Muscle layer of duodenum (tissue), 2 donors: ENCODE measurements at regions not wholly inside any gene's neighbourhood (a gene's known extent, or its start where the extent isn't known, plus 50 kb on each side); places are given as distances from the start of the nearest gene placed in this dataset.

Source experiments
- H3K27ac ChIP-seq: one replicate; pipeline ENCODE4 v1.7.0; 2013; ENCODE audit warnings: mild to moderate bottlenecking, low read length
- H3K27me3 ChIP-seq: one replicate; pipeline ENCODE4 v1.7.0; 2013; ENCODE audit warnings: low read depth, mild to moderate bottlenecking, control low read depth, low read length
- H3K36me3 ChIP-seq, 2 donors: one replicate each; pipeline ENCODE4 v1.7.0; 2013; ENCODE audit warnings: low read length in 2 of 2, control low read depth in 1 of 2, mild to moderate bottlenecking in 1 of 2; ENCODE audit not compliant: insufficient read depth in 2 of 2, control insufficient read depth in 1 of 2
- H3K4me1 ChIP-seq, 2 donors: one replicate each; pipeline ENCODE4 v1.7.0; 2013; ENCODE audit warnings: low read length in 2 of 2, mild to moderate bottlenecking in 2 of 2, control low read depth in 1 of 2, moderate library complexity in 1 of 2; ENCODE audit not compliant: insufficient read depth in 2 of 2, control insufficient read depth in 1 of 2
- H3K4me3 ChIP-seq, 2 donors: one replicate each; pipeline ENCODE4 v1.7.0; 2013; ENCODE audit warnings: low read length in 2 of 2, low read depth in 1 of 2, mild to moderate bottlenecking in 1 of 2
- H3K9me3 ChIP-seq, 2 donors: one replicate each; pipeline ENCODE4 v1.7.0; 2013; ENCODE audit warnings: low read length in 2 of 2, control low read depth in 1 of 2, mild to moderate bottlenecking in 1 of 2; ENCODE audit not compliant: control insufficient read depth in 1 of 2
- donor health status: healthy.

GRCh38 chr20:40607927-40608326, 81.1 kb downstream of the MAFB start:
- no peaks in the 10 kb centered on the region for H3K36me3 ChIP-seq
- no peak overlapping the region for H3K27ac ChIP-seq
- H3K4me3 ChIP-seq: no peak overlapping the region
- H3K4me1 ChIP-seq: no peaks in the 10 kb centered on the region
- H3K9me3 ChIP-seq: no peaks in the 10 kb centered on the region
- H3K27me3 ChIP-seq: no peaks in the 10 kb centered on the region

- no peak overlapping the region for H3K27ac ChIP-seq
- H3K27me3 ChIP-seq: no peaks in the 10 kb centered on the region
- H3K36me3 ChIP-seq: no peaks in the 10 kb centered on the region
- no peaks in the 10 kb centered on the region for H3K9me3 ChIP-seq
- H3K4me3 ChIP-seq: no peak overlapping the region
- no peaks in the 10 kb centered on the region for H3K4me1 ChIP-seq
Observed at GRCh38 chr20:40606660-40607059, 82.4 kb downstream of the MAFB start.

GRCh38 chr20:40606237-40606636, 82.8 kb downstream of the MAFB start:
- no peaks in the 10 kb centered on the region for H3K9me3 ChIP-seq
- no peaks in the 10 kb centered on the region for H3K36me3 ChIP-seq
- no peaks in the 10 kb centered on the region for H3K4me1 ChIP-seq
- H3K27me3 ChIP-seq: no peaks in the 10 kb centered on the region
- no peak overlapping the region for H3K4me3 ChIP-seq
- no peak overlapping the region for H3K27ac ChIP-seq

GRCh38 chr20:40604416-40604815, 84.6 kb downstream of the MAFB start:
- Histone ChIP-seq H3K9me3 (no peaks in the 10 kb centered on the region), H3K27ac (no peak overlapping the region), H3K4me1 (no peaks in the 10 kb centered on the region), H3K4me3 (no peak overlapping the region), H3K36me3 (no peaks in the 10 kb centered on the region), H3K27me3 (no peaks in the 10 kb centered on the region)

GRCh38 chr20:40603057-40603651, 85.9 kb downstream of the MAFB start:
- Histone ChIP-seq H3K27ac (no peak overlapping the region), H3K27me3 (no peaks in the 10 kb centered on the region), H3K9me3 (peaks cover 5 to 6% of the 10 kb centered on the region in 2 donors), H3K36me3 (no peaks in the 10 kb centered on the region), H3K4me1 (no peaks in the 10 kb centered on the region), H3K4me3 (no peak overlapping the region)

GRCh38 chr20:40602381-40602780, 86.7 kb downstream of the MAFB start:
- Histone ChIP-seq H3K4me3 (no peak overlapping the region), H3K4me1 (no peaks in the 10 kb centered on the region)

GRCh38 chr20:40600441-40601219, 88.4 kb downstream of the MAFB start:
- H3K27ac ChIP-seq: no peak overlapping the region
- no peaks in the 10 kb centered on the region for H3K4me1 ChIP-seq
- peaks cover 5 to 6% of the 10 kb centered on the region in 2 donors for H3K9me3 ChIP-seq

More at GRCh38 chr20:40602381-40602780, 86.7 kb downstream of the MAFB start:
- Histone ChIP-seq H3K36me3 (no peaks in the 10 kb centered on the region), H3K9me3 (peaks cover 5 to 6% of the 10 kb centered on the region in 2 donors), H3K27me3 (no peaks in the 10 kb centered on the region), H3K27ac (no peak overlapping the region)

GRCh38 chr20:40599987-40600386, 89.0 kb downstream of the MAFB start:
- no peak overlapping the region for H3K4me3 ChIP-seq
- H3K27me3 ChIP-seq: no peaks in the 10 kb centered on the region
- H3K9me3 ChIP-seq: peaks cover 5 to 6% of the 10 kb centered on the region in 2 donors
- no peaks in the 10 kb centered on the region for H3K36me3 ChIP-seq
- H3K4me1 ChIP-seq: no peaks in the 10 kb centered on the region
- H3K27ac ChIP-seq: no peak overlapping the region

More at GRCh38 chr20:40600441-40601219, 88.4 kb downstream of the MAFB start:
- H3K4me3 ChIP-seq: no peak overlapping the region
- H3K27me3 ChIP-seq: no peaks in the 10 kb centered on the region
- H3K36me3 ChIP-seq: no peaks in the 10 kb centered on the region

GRCh38 chr20:40592941-40593340, 96.1 kb downstream of the MAFB start:
- H3K9me3 ChIP-seq: no peaks in the 10 kb centered on the region
- H3K27ac ChIP-seq: no peak overlapping the region
- H3K4me3 ChIP-seq: no peak overlapping the region
- no peaks in the 10 kb centered on the region for H3K36me3 ChIP-seq
- H3K27me3 ChIP-seq: peaks cover 5% of the 10 kb centered on the region
- no peaks in the 10 kb centered on the region for H3K4me1 ChIP-seq

- no peaks in the 10 kb centered on the region for H3K4me1 ChIP-seq
- H3K9me3 ChIP-seq: no peaks in the 10 kb centered on the region
Observed at GRCh38 chr20:40591536-40591935, 97.5 kb downstream of the MAFB start.

GRCh38 chr20:40591119-40591518, 97.9 kb downstream of the MAFB start:
- no peaks in the 10 kb centered on the region for H3K9me3 ChIP-seq

More at GRCh38 chr20:40591536-40591935, 97.5 kb downstream of the MAFB start:
- peaks cover 5% of the 10 kb centered on the region for H3K27me3 ChIP-seq
- H3K36me3 ChIP-seq: no peaks in the 10 kb centered on the region
- no peak overlapping the region for H3K27ac ChIP-seq
- H3K4me3 ChIP-seq: no peak overlapping the region

More at GRCh38 chr20:40591119-40591518, 97.9 kb downstream of the MAFB start:
- Histone ChIP-seq H3K4me1 (no peaks in the 10 kb centered on the region), H3K36me3 (no peaks in the 10 kb centered on the region), H3K4me3 (no peak overlapping the region), H3K27me3 (peaks cover 5% of the 10 kb centered on the region), H3K27ac (no peak overlapping the region)
